DMS114 treated with DMSO at 0.1 percent for 48 hours (cell line): ENCODE measurements at regions not wholly inside any gene's neighbourhood (a gene's known extent, or its start where the extent isn't known, plus 50 kb on each side); places are given as distances from the start of the nearest gene placed in this dataset.

Experiments used
- DNase-seq: peaks from one replicate; lab custom pipeline; 2025; ENCODE audit not compliant: unreplicated experiment; lab: John Stamatoyannopoulos, UW

- DNase-seq: no peak
Measured at GRCh38 chr21:28547766-28548165, 444.9 kb downstream of the LTN1 start.

GRCh38 chr21:28543975-28544374, 448.7 kb downstream of the LTN1 start:
- no peak for DNase-seq

- DNase-seq: no peak
Measured at GRCh38 chr21:28541371-28542112, 451.1 kb downstream of the LTN1 start.

- no peak for DNase-seq
Measured at GRCh38 chr21:28540514-28540913, 452.2 kb downstream of the LTN1 start.

GRCh38 chr21:28539623-28539988, 453.1 kb downstream of the LTN1 start:
- DNase-seq: no peak

GRCh38 chr21:28538987-28539622, 453.6 kb downstream of the LTN1 start:
- DNase-seq: no peak

- DNase-seq: no peak
Measured at GRCh38 chr21:28537371-28538079, 455.2 kb downstream of the LTN1 start.

- no peak for DNase-seq
Measured at GRCh38 chr21:28532446-28532845, 460.2 kb downstream of the LTN1 start.

GRCh38 chr21:28523367-28523766, 469.3 kb downstream of the LTN1 start:
- no peak for DNase-seq

GRCh38 chr21:28522014-28522799, 470.5 kb downstream of the LTN1 start:
- no peak for DNase-seq

- DNase-seq: no peak
Measured at GRCh38 chr21:28518630-28519029, 474.0 kb downstream of the LTN1 start.

GRCh38 chr21:28516991-28517592, 475.6 kb downstream of the LTN1 start:
- no peak for DNase-seq

GRCh38 chr21:28516021-28516420, 476.7 kb downstream of the LTN1 start:
- no peak for DNase-seq

- no peak for DNase-seq
Measured at GRCh38 chr21:28513428-28513827, 479.2 kb downstream of the LTN1 start.

GRCh38 chr21:28509031-28509430, 483.6 kb downstream of the LTN1 start:
- DNase-seq: no peak

- DNase-seq: no peak
Measured at GRCh38 chr21:28508126-28508525, 484.6 kb downstream of the LTN1 start.

GRCh38 chr21:28496517-28496916, 496.2 kb downstream of the LTN1 start:
- DNase-seq: no peak

- no peak for DNase-seq
Measured at GRCh38 chr21:28492127-28492526, 500.6 kb downstream of the LTN1 start.

- DNase-seq: no peak
Measured at GRCh38 chr21:28489821-28490350, 502.8 kb downstream of the LTN1 start.

GRCh38 chr21:28489162-28489561, 503.5 kb downstream of the LTN1 start:
- DNase-seq: no peak
